ENCODE measurements at regions not wholly inside any gene's neighbourhood (a gene's known extent, or its start where the extent isn't known, plus 50 kb on each side); places are given as distances from the start of the nearest gene placed in this dataset.
A peak's percentile ranks its signal among the peaks of the same experiment; 100 is the strongest.
"Not testable (repeated sequence)": the region's sequence is repeated elsewhere in the genome, so short reads cannot be mapped to it uniquely, and the experiment has no call there.

DNA sequence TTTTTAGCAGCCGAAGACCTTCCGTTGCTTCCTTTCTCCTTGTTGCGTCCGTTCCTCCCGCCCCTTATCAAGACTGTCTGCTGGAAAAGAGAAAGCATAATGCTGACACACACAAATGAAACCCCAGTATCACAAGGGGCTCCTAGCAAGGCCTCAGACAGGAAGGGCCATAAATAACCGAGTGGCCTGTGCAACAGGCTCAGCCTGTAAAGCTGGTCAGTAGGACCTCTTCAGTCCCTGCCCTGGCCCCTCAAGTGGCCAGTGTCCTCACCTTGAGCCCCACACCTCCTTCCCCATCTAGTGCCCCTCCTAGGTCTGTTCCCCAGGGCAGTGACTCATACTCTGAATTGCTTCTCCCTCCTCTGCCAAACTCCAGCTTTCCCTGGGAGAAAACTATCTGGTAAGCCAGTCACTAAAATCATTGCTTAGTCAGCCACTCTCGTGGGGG is 174.6 kb upstream of the IL12B start:
- DNase-seq: no peak

DNA sequence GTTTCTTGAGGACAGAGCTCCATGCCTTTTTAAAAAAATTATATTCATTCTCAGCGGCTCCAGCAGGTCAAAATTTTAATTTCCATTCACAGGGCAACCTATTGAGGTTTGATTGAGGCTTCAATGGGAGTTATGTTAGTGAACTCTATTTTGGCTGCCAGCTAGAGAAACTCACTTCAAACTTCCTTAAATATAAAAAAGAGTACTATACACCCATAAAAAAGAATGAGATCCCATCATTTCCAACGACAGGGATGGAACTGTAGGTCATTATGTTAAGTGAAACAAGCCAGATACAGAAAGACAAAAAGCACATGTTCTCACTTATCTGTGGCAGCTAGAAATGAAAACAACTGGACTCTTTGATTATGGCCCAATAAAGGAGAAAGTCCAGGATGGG is 176.8 kb upstream of the IL12B start:
- DNase-seq: no peak

DNA sequence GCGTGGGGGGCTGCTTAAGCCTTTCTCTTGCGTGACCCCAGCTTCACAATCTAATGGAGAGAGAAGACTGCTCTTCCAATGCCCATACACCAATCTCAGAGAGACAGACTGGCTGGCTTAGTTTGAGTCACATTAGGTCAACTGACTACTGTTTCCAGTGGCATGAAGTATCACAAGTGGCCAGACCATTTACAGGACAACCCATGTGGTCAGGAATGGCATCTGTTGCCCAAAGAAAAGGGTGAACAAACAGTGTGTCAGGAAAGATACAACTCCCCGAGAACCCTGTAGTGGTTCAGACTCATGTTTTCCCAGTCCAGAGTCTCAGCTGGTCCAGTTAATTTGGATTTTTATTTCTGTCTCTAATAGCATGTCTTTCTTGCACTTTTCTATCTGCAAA is 177.4 kb upstream of the IL12B start:
- DNase-seq: no peak

DNA sequence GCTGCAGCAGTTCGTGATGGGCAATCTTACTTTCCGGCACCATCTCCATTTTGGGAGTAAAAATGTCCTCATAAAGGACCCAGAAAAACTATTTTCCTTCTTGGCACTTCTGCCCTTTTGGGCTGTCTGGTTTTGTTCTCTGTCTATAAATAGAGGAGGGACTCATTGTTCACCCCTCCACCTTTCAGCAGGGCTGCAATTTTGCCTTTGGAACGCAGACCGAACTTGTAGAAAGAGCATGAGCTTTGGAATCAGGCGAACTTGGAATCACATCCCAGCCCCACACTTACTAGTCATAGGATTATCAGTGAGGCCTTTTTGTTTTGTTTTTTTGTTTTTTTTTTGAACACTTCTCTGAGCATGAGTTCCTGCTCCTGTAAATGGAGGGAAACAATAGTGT is 178.1 kb upstream of the IL12B start:
- DNase-seq: no peak

DNA sequence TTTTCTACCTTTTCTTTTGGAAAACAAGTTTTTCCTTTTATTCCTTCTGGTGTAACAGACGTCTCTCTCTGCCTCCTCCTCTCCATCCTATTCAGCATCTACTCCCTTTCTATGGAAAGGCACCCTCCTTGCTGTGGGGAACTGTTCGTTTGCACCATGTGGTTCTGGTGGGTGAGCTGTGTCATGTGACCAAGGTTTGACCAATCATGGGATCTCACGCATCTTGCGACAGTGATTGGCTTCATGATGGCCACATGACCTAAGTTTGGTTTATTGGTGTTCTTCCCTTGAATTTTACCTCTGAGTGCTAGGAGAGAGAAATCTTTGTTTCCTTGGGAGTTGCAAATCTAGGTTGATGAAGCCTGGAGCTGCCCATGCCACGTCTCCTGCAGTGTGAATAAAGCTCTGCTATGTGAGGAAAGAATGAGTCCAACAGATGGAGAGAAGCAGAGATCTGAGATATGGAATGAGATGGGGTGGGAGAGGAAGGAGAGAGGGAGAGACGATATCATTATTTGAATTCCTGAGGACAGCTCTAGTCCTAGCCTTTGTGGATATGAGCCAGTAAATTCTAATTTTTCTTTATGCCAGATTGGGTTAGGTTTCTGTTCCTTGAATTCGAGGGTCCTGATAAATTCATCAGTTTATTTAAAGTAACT is 178.8 kb upstream of the IL12B start:
- DNase-seq: no peak

DNA sequence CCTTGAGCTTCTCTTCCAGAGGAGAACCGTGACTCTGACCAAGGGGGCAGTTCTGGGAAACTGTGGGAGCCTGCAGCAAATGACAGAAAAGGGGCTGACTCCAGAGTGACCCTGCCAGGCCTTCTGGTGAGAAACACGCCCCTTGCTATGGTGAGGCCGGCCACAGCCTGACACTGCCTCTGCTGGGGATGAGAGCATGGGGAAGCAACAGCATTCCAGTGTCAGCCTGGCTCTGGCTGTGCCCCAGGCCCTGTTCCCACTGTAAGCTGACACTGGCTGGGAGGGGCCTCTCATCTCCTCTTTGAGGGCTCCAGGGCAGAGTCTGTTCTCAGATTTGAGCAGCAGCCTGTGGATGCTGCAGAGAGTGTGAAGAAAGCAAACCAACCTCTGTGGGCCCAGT is 180.0 kb upstream of the IL12B start:
- DNase-seq: no peak

DNA sequence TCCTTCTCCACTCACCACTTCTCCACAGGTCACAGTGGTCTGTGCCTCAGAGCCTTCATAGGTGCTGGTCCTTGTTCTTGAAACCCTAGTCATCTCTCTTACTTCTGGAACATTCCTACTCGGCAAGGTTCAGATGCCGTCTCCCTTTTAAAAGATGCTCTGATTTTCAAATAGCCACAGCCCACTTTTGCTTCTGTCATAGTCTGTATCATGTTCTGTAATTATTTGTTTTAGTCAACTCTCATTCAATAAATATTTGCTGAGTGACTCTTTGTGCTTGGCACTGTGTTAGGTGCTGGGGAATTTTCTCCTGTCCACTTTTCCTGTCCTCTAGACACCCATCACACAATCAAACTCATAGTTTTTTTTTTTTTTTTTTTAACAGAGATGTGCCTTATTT is 181.3 kb upstream of the IL12B start:
- no peak for DNase-seq

DNA sequence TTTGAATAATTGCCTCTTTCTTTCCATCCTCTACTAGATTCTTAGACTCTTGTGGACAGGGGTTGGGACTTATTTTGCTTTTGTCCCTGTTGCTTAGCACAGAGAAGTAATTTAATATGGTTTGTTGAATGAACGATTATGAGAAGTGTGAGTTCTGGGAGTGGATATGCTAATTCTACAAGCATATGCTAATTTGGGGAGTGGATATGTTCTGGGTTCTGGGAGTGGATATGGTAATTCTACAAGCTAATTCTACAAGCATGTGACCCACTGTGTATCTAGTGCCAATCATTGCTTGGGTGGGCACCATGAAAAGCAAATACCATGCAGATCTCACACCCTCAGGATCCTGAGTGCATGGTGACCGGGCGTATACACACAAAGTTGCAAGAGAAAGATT is 181.8 kb upstream of the IL12B start:
- DNase-seq: no peak

DNA sequence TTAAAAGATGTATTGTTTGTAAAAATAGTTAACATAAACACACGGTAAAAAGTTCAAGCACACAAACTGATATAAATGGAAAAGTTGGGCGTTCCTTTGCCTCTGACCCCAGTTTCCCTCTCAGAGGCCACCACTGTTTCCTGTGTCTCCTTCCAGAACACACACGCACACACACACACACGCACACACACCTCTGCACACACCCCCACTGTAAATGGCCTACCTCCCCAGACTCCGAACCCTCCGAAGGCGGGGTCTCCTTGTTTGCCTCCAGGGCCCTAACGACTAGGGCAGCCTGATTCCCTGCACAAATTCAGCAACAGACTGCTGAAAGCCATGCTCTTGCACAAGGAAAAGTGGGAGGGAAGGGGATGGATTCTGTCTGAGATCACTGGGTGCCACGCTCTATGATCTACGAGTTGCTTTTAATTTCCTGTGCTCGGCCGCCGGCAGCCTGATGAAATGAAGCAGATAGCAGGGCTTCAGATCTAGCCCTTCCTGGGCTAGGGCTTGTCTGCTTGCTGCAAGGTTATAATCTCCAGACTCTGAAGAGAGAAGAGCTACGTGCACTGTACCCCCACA is 184.0 kb upstream of the IL12B start:
- DNase-seq: no peak

DNA sequence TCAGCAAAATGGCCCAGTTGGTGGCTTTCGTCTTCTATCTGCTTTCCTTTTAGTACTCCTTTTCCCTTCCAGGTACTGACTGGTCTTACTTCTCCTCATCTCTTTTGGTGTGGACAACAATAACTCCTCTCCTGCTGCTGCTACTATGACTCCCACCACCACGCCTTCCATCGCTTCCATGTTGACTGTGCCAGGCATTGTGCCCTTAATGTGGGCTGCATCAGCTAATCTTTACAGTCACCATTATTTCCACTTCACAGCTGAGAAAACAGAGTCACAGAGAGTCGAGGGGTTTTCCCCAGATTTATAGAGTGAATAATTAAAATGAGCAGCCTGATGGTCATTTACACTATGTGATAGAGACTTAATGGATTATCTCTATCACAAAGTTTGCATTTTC is 184.9 kb upstream of the IL12B start:
- no peak for DNase-seq

DNA sequence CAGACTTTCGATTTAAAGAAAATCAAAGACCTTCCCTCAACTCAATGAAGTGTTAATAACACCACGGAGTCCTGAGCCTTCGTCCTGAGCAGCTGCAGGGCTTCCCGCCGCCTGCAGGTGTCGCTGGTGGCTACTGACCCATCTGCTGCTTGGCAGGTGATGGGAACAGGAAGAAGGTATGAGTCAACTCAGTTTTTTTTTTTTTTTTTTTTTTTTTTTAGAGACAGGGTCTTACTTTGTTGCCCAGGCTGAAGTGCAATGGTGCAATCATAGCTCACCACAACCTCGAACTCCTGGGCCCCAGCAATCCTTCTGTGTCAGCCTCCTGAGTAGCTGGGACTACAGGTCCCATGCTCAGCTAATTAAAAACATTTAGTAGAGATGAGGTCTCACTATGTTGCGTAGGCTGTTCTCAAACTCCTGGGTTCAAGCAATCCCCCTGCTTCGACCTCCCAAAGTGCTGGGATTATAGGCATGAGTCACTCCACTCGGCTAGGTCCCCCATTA is 185.7 kb upstream of the IL12B start:
- peak; percentile 52 for DNase-seq

DNA sequence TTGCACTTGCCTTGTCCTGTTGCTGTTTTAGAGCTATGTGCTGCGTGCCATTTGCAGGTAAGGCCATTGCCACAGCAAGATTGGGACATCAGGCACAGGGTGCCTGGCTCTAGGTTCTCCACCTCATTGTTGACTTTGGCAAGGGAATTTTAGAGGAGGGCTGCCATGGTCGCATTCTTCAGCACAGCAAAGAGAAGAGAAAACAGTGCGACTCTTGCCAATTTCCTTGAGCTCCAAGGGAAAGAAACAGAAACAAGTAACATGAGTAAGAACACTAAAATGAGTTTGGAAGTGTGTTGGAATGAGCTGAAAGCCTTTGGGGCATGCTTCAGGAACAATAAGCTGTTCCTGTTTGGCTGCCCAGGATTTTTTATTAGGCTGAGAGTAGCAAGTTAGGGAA is 188.1 kb upstream of the IL12B start:
- DNase-seq: no peak

DNA sequence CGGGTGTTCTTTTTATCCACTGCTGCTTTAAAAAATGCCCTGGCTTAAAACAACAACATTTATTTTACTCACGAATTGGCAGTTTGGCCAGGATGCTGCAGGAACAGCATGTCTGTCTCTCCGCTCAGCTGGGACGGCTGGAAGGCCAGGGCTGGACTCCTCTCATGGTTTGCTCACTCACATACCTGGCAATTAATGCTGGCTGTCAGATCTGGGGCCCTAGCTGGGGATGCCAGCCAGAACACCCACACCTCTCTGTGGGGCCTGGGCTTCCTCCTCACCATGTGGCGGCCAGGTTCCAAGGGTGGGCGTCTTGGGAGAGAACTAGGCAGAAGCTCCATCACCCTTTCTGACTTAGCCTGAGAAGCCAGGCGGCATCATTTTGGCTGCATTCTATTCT is 189.1 kb upstream of the IL12B start:
- no peak for DNase-seq

DNA sequence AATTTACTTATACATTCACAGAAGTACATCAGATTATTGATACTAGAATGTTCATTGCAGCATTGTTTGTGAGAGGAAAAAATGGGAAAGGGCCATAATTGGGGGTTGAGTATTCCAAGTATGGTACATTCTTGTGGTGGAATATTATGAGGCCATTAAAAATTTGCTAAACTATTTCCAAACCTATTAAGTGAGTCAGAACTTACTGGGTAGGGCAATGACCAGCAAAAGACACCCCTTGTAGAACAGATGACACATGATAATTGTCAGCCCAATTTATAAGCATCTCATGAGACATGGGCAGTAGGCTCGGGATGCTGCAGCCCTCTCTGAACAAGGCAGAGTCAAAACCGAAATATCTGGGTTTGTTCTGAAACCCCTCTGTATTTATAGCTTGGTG is 192.6 kb upstream of the IL12B start:
- no peak for DNase-seq

DNA sequence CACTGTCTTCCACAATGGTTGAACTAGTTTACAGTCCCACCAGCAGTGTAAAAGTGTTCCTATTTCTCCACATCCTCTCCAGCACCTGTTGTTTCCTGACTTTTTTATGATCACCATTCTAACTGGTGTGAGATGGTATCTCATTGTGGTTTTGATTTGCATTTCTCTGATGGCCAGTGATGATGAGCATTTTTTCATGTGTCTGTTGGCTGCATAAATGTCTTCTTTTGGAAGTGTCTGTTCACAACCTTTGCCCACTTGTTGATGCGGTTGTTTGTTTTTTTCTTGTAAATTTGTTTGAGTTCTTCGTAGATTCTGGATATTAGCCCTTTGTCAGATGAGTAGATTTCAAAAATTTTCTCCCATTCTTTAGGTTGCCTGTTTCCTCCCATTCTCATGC is 194.0 kb upstream of the IL12B start:
- not testable (repeated sequence) for DNase-seq

DNA sequence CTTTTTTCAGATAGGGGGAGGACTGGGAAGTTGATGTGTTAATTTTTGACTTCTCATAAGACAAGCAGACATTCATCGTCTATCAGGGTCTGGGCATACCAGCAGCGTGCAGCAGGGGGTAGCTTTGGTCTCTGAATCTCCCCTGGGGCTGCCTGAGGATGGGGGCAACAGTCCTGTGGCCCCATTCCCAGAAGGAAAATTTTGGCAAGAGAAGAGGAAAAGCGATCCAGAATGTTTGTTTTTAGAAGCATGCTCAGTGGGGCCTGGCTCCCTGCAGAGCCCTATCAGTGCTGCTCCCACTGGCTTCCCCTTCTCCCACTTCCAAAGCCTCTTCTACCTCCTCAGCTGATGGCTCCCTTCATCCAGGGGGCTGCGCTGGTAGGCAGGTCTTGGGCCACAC is 194.8 kb upstream of the IL12B start:
- DNase-seq: no peak

DNA sequence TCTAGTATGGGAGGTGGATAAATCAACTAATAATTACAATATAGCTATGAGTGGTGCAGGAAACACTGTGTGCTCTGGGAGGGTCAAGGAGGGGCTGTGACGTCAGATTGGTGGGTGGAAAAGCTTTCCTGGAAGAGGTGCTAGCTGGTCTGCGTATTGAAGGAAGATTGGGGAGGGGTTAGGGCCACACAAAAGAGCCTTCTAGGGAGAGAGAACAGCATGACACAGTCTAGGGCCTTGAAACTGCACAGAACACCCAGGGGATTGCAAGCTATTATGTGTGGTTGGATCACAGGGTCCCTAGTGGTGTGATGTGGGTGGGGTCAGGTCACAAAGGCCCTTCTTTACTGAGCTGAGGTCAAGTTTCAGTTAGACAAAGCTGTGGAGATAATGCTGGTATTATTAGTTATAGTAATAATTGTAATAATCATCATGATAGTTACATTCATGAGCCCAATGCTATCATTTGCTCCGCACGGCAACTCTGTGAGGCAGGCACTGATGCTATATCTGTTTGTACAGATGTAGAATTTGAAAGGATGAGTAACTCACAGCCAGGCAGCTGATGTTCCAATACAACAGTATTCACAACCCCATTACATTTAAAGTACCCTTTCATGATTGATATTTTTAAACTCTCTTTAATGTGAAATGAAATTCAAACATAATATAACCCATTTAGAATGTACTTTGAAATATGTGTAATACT is 197.4 kb upstream of the IL12B start:
- no peak for DNase-seq

DNA sequence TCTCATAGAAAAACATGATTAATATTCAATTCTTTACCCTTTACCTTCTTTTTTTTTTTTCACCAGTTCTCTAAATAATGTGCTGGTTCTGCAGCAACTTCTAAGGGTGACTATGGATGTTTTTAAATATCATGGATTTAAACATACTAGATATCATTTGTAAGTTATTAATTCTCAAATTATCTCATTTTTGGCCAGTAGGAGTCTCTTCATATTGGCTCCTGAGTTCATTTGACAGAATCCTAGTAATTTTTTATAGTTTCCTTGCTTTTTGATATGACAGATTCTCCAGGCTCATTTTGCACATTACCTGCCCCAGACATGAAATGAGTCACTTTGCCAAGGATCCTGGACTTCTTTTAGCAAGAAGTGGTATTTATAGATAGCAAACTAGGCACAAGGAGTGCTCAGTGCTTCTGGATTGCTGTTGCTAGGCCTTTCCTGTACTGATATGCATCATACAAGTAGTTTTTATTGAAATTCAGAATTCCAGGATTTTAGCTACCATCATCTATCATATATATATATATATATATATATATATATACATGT is 201.3 kb upstream of the IL12B start:
- no peak for DNase-seq

DNA sequence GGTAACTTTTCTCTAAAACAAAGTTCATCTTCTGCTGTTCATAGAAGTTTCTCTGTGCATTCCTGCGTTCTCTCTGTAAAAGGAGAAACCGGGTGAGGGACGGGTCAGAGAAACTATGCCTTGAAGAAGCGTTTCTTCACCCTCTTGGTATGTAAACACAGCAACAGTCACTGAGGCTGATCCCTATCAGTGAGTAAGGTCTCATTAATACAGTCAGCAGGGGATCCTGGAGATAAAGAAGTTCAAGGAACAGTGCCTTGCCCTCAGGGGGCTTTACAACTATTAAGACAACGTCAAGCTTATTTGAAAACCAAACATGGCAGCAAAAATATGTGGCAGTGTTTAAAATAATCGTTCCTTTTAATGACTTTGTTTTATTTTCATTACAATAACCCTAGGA is 202.9 kb upstream of the IL12B start:
- no peak for DNase-seq

DNA sequence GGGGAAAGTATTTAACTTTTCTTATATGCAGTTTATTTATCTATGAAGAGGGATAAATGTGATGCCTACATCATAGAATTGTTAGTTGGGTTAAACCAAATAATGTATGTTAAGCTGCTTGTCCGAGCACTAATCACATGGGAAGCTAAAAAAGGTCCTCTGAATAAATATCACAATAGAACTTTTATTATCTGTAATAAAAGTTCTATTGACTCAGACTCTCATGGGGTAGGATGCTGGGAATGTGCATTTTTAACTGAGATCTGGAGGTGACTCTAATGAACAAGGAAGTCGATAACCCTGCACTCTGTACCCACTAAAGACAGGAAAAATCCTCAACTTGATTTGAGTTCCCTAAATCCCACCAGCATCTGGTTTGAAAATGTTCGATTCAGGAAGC is 205.9 kb upstream of the IL12B start:
- DNase-seq: no peak

DNA sequence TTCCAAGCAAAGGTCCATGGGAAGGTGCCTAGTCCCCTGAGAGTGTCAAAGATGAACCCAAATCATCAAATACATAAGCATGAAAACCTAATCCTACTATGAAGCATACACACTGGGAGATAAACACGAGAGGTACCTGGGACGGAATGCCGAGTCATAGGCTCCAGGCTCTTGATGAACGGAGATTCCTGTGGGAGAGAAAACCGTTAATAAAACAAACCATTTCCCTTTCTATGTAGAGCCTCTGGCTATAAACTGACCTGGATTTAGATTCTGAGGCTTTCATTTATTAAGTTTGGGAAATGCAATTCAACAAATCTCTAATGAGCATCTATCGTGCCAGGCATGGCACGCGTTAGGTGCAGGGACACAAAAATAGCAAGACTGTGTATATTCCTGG is 206.4 kb upstream of the IL12B start:
- DNase-seq: no peak

DNA sequence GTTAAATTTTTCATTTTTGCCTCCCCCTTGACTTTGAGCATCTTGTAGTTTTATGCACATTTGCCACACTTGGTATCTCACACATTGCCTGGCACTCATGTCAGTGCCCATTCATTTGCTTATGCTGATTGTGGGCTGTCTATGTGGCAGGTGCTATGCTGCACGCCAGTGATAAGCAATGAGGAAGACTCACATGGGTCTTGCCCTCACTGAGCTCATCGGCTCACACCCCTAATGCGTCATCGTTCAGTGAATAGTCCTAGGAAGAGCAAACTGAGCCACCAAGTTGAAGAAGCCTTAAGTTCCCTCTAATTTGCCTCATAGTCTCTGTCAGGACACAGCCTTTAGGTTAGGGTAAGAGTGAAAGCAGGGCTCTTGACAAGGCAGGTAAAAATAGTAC is 209.4 kb upstream of the IL12B start:
- peak; percentile 82 for DNase-seq

DNA sequence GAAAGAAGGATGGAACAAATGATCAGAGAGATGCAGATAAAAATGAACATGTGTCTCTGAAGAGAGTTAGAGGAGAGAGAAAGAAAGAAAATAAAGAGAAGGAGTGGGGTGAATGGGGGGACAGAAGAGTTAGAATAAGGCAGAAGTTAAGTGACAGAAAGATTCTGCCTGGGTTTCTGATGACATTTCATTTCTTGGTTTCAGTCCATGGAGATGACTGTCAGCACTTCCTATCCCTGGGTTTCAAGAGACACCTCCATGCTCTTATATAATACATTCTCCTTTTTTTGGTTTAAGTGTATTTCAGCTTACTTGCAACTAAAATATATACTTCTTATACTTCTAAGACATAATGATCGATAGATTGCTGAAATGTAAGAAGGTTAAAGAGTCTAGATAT is 213.0 kb upstream of the IL12B start:
- DNase-seq: no peak

DNA sequence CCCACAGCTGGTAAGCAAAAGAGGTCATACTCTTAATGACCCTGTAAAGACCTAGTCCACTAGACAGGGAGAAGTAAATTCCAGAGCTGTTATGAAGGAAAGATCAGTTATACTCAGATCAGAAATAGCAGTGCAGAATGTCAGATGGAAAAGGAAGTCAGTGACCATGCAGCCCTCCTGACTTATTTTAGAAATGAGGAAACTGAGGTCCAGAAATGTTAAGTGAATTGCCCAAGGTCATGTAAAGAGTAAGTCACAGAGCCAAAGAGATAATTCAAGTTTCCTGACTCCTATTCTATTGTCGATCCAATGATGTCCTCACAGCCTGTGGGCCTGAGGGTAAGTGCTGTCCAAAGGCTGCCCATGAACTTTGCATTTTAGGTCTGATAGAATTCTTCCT is 214.9 kb upstream of the IL12B start:
- DNase-seq: no peak

All from hematopoietic multipotent progenitor cell treated with erythropoietin and hydrocortisone succinate and interleukin-3 and kit ligand, for 6 days (in vitro differentiated cells).